ENCODE measurements at regions not wholly inside any gene's neighbourhood (a gene's known extent, or its start where the extent isn't known, plus 50 kb on each side); places are given as distances from the start of the nearest gene placed in this dataset.

DNA sequence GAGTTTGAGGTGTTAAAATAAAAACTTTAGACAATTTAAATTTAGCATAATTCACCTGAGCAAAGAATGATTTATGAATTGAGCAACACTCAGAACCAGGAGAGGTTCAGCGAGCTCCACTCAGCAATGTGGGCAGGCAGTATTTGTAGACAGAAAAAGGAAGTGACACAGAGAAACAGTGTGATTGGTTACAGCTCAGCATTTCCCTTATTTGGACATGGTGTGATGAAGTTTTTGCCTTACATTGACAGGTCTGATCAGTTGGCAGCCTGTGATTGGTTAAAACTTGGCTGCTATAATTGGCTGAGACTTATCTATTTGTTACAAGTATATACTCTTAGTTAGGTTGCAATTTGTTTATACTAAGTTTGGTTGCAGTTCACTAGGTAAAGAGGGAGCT, 621.2 kb upstream of the PRMT6 start:
- Histone ChIP-seq H2AFZ (ENCODE audit: low read length) (no peak overlapping the region), H3K9me3 (ENCODE audit: control insufficient read depth, low read depth, low read length) (no peaks in the 10 kb centered on the region), H2BK20ac (ENCODE audit: low read depth, low read length, poor library complexity, severe bottlenecking) (no peak overlapping the region), H3K27ac (ENCODE audit: insufficient read length, low read depth, low read length) (no peak overlapping the region), H4K5ac (ENCODE audit: insufficient read length, low read depth, low read length) (no peak overlapping the region), H3K4ac (ENCODE audit: low read depth, low read length) (no peak overlapping the region), H4K91ac (ENCODE audit: insufficient read length, low read depth, low read length) (no peak overlapping the region), H3K14ac (ENCODE audit: insufficient read depth, low read length) (no peak overlapping the region), H2BK120ac (ENCODE audit: low read depth, low read length, poor library complexity, severe bottlenecking) (no peak overlapping the region), H3K23ac (ENCODE audit: insufficient read length, low read depth, low read length) (no peak overlapping the region), H2BK15ac (ENCODE audit: low read depth, low read length) (no peak overlapping the region), H3K27me3 (ENCODE audit: insufficient read depth, low read length) (no peaks in the 10 kb centered on the region), H4K20me1 (ENCODE audit: control insufficient read depth, insufficient read depth, insufficient read length) (no peaks in the 10 kb centered on the region), H3K23me2 (ENCODE audit: insufficient read length, low read depth, low read length, poor library complexity, severe bottlenecking) (no peaks in the 10 kb centered on the region), H2BK12ac (ENCODE audit: insufficient read length, low read depth, low read length) (no peak overlapping the region), H3K79me1 (ENCODE audit: insufficient read depth, low read depth, low read length, poor library complexity, severe bottlenecking) (no peaks in the 10 kb centered on the region), H3K4me1 (ENCODE audit: insufficient read depth, low read length) (no peaks in the 10 kb centered on the region), H3K4me2 (ENCODE audit: insufficient read depth, insufficient read length, low read length) (no peak overlapping the region), H2BK5ac (ENCODE audit: insufficient read length, low read length) (no peak overlapping the region), H3K18ac (ENCODE audit: insufficient read length, low read depth, low read length) (no peak overlapping the region), H3K56ac (ENCODE audit: insufficient read length, low read depth, low read length) (no peak overlapping the region), H2AK5ac (ENCODE audit: insufficient read length, low read length) (no peak overlapping the region), H3T11ph (ENCODE audit: low read length) (no peak overlapping the region), H3K9ac (ENCODE audit: extremely low read depth, insufficient read length, low read length) (no peak overlapping the region), H3K79me2 (ENCODE audit: insufficient read depth, low read length) (no peaks in the 10 kb centered on the region), H4K8ac (replicated peaks; ENCODE audit: insufficient read length, low read depth, low read length) (no peak overlapping the region)
- no CpG with 5 or more reads among the region's 1 CpG for WGBS (ENCODE audit: extremely low coverage, insufficient read length, low lambda C conversion rate)
- DNase-seq, result no peak
- H3K9me3 Mint-ChIP-seq, result no peaks in the 10 kb centered on the region
- H3K27ac Mint-ChIP-seq, result no peak overlapping the region
- no peak overlapping the region for H3K4me3 Mint-ChIP-seq
- H3K36me3 Mint-ChIP-seq (ENCODE audit: insufficient read depth in 1 of 3, low read depth in 3 of 3), result peaks cover 0 to 4% (median 3%) of the 10 kb centered on the region in 3 experiments; a peak in 4 of 7 replicates
- H3K27me3 Mint-ChIP-seq (ENCODE audit: low read depth), result no peaks in the 10 kb centered on the region
- TF ChIP-seq, protein P1, sequence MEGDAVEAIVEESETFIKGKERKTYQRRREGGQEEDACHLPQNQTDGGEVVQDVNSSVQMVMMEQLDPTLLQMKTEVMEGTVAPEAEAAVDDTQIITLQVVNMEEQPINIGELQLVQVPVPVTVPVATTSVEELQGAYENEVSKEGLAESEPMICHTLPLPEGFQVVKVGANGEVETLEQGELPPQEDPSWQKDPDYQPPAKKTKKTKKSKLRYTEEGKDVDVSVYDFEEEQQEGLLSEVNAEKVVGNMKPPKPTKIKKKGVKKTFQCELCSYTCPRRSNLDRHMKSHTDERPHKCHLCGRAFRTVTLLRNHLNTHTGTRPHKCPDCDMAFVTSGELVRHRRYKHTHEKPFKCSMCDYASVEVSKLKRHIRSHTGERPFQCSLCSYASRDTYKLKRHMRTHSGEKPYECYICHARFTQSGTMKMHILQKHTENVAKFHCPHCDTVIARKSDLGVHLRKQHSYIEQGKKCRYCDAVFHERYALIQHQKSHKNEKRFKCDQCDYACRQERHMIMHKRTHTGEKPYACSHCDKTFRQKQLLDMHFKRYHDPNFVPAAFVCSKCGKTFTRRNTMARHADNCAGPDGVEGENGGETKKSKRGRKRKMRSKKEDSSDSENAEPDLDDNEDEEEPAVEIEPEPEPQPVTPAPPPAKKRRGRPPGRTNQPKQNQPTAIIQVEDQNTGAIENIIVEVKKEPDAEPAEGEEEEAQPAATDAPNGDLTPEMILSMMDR (conservative IDR thresholded peaks at IDR 0.05), result no peak
- peaks cover 12 to 19% of the 10 kb centered on the region in 2 experiments for H3K4me1 Mint-ChIP-seq

All from H9 (cell line).